ENCODE measurements at regions not wholly inside any gene's neighbourhood (a gene's known extent, or its start where the extent isn't known, plus 50 kb on each side); places are given as distances from the start of the nearest gene placed in this dataset.
"Not testable (repeated sequence)": the region's sequence is repeated elsewhere in the genome, so short reads cannot be mapped to it uniquely, and the experiment has no call there.

DNA sequence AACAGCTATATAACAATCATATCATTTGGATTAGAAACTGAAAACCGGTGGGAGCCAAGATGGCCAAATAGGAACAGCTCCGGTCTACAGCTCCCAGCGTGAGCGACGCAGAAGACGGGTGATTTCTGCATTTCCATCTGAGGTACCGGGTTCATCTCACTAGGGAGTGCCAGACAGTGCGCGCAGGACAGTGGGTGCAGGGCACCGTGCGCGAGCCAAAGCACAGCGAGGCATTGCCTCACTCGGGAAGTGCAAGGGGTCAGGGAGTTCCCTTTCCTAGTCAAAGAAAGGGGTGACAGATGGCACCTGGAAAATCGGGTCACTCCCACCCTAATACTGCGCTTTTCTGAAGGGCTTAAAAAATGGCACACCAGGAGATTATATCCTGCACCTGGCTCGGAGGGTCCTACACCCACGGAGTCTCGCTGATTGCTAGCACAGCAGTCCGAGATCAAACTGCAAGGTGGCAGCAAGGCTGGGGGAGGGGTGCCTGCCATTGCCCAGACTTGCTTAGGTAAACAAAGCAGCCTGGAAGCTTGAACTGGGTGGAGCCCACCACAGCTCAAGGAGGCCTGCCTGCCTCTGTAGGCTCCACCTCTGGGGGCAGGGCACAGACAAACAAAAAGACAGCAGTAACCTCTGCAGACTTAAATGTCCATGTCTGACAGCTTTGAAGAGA, 1041.5 kb downstream of the SLC6A15 start:
- in situ Hi-C loops (cut with HindIII; ENCODE audit: low pct_ligation_motif_present, low pct_unique_long_range_greater_than_20kb, low sequenced_read_pairs): not testable (repeated sequence)

GRCh38 chr12:83866477-83866876, 1046.1 kb downstream of the SLC6A15 start:
- DNase-seq: no peak
- in situ Hi-C loops (cut with HindIII; ENCODE audit: low pct_ligation_motif_present, low pct_unique_long_range_greater_than_20kb, low sequenced_read_pairs): no loop called here

More for the DNA sequence above, 1041.5 kb downstream of the SLC6A15 start:
- DNase-seq: not testable (repeated sequence)

DNA sequence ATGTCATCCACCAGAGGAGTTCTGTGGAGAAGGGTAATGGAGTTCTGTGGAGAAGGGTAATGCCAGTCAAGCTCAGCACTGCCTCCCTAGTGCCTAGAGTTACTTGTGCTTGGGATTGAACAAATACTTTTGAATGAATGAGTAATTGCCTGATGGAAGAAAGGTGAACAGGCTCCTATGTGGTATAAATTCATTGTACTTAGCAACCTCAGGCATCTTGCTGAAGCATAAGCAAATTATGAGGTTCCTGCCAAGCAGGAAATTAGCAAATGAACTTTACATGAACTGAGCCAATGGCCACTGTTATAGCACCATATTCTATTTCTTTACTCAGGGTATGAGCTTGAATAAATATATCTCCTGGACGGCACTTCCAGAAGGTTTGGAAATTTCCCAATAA, 1047.2 kb downstream of the SLC6A15 start:
- in situ Hi-C loops (cut with HindIII; ENCODE audit: low pct_ligation_motif_present, low pct_unique_long_range_greater_than_20kb, low sequenced_read_pairs): no loop called here
- DNase-seq: no peak

DNA sequence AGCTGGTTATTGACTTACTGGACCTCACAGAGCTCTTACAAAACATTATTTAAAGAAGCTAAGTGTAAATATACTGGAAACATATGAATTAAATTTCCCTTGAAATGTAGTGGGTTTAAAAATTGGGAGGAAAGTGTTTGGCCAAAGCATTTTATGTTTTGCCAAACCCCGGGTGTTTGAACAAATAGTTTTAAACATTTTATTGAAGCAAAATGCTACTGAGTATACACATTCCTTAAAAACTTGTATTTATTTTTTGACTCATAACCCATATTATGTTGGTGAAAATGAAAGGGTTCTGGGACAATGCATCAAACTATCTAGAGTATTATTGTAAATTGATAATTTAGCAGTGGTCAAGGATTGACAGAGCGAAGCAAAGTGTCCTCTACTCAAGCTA, 1048.5 kb downstream of the SLC6A15 start:
- no peak for DNase-seq
- in situ Hi-C loops (cut with HindIII; ENCODE audit: low pct_ligation_motif_present, low pct_unique_long_range_greater_than_20kb, low sequenced_read_pairs): no loop called here

GRCh38 chr12:83859021-83859420, 1053.6 kb downstream of the SLC6A15 start:
- DNase-seq: no peak
- in situ Hi-C loops (cut with HindIII; ENCODE audit: low pct_ligation_motif_present, low pct_unique_long_range_greater_than_20kb, low sequenced_read_pairs): no loop called here

DNA sequence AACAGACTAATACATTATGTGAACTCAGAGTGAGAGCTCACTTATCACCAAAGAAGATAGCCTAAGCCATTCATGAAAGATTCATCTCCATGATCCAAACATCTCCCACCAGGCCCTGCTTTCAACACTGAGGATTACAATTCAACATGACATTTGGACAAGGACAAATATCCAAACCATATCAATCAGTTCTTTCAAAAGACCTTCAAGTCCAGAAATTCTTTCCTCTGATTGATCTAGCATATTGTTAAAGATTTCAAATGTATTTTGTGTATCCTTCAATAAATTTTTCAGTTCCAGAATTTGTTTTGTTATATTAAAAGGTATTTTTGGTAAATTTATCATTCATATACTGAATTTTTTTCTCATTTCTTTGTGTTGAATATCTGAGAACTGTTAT, 1055.8 kb downstream of the SLC6A15 start:
- in situ Hi-C loops (cut with HindIII; ENCODE audit: low pct_ligation_motif_present, low pct_unique_long_range_greater_than_20kb, low sequenced_read_pairs): no loop called here
- DNase-seq: no peak

DNA sequence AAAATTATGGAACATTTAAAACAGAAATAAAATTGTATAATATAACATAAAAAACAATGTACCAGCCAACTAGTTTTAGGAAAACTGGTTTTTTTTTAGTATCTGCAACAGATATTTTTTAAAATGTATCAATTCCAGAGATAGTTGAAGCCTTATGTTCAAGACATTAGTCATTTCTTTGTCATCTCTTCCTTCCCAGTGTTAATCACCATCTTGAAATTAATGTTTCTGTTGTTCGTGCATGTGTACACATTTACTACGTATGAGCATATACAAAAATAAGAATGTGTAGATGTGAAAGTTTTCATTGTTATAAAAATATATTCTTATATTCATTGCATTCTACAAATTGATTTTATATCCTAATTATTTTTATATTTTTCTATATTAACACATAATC, 1062.1 kb downstream of the SLC6A15 start:
- in situ Hi-C loops (cut with HindIII; ENCODE audit: low pct_ligation_motif_present, low pct_unique_long_range_greater_than_20kb, low sequenced_read_pairs): no loop called here
- DNase-seq: no peak

DNA sequence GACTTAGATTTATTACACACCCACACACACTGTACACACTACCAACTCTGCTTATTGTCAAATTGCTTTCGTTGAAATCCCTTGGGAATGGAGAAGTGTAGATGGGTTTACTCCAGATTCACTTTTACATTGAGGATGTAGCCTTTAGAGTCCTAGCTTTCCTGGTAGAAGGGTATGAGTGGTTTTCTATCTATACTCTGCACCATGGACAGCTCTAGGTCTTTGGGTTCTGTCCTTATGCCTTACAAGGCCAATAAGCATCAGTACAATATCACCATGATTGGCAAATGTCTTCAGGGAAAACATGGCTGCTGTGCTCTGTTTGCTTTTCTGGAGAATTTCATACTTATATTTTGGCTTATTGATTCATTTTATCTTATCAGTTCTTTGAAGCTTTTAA, 1063.9 kb downstream of the SLC6A15 start:
- DNase-seq: no peak
- in situ Hi-C loops (cut with HindIII; ENCODE audit: low pct_ligation_motif_present, low pct_unique_long_range_greater_than_20kb, low sequenced_read_pairs): no loop called here

DNA sequence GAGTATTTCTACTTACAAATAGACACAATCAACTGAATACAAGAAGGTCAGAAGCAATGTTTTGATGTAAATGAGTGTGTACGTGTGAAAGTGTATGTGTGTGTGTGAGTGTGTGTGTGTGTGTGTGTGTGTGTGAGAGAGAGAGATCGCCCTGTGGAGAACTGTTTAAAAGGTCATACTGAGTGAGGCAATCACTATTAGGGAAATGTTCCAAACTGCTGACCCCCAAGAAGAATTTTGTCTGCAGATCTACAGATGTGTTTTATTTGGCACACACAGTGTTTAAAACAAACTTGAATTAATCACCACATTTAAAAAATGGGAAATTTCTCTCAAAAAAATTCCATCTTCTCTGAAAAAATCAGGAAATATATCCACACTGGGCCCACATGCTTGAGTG, 1069.1 kb downstream of the SLC6A15 start:
- in situ Hi-C loops (cut with HindIII; ENCODE audit: low pct_ligation_motif_present, low pct_unique_long_range_greater_than_20kb, low sequenced_read_pairs): no loop called here
- no peak for DNase-seq

- in situ Hi-C loops (cut with HindIII; ENCODE audit: low pct_ligation_motif_present, low pct_unique_long_range_greater_than_20kb, low sequenced_read_pairs): no loop called here
These were observed 1071.0 kb downstream of the SLC6A15 start for GRCh38 chr12:83841620-83842019.

DNA sequence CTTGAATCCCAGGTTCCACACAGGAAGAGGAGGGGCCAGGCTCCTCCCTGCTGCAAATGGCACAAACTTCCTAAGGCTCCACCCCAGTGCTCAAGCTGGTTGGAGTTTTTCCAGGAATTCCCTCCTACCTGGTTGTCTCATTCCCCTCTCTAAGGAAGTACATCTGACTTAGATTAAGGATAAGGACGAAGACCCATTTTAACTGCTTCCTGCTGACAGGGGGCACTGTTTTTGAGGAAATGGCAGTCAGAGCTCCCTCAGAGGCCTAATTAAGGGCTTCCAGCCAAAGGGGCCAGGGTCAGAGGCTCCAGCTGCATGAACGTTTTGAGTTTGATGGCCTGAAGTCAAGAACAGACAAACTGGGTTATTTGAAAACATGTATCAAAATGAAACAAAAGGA, 1084.7 kb downstream of the SLC6A15 start:
- in situ Hi-C loops (cut with HindIII; ENCODE audit: low pct_ligation_motif_present, low pct_unique_long_range_greater_than_20kb, low sequenced_read_pairs): no loop called here
- peak; percentile 6 for DNase-seq

More at GRCh38 chr12:83841620-83842019, 1071.0 kb downstream of the SLC6A15 start:
- no peak for DNase-seq

DNA sequence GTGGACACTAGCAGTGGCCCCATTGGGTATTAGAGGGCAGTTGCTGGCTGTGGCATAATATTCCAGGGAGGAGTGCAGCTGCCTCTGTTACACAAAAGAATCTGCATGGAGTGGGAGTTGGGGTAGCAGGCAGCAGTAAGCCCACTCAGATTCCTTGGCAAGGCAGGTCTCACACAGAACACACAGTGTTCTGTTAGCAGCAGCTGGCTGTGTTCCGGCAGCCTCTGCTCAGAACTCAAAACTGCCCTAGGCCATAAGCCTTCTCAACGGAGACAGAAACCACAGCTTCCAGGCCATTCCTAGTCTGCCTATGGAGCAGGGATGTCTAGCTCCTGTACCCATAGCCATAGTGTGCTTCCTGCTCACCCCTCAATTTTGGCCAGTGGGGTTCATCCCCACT, 1085.4 kb downstream of the SLC6A15 start:
- in situ Hi-C loops (cut with HindIII; ENCODE audit: low pct_ligation_motif_present, low pct_unique_long_range_greater_than_20kb, low sequenced_read_pairs): no loop called here
- no peak for DNase-seq

DNA sequence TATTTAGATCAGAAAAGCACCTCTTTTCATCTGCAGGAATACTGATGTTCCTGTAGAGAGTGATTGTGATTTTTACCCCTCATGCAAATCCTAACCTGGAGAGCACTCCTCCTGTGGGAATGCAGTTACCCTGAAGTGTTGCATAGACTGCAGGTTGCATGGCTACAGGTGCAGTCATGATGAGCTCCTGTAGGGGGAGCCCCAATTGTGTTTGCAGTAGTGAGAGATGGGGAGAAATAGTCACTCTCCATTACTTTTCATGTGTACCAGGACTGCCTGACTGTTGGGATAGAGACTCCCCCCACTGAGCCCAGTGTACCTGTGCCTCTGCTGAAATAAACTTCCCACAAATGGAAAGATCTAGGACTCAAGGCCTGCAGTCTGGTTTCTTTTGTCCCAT, 1086.5 kb downstream of the SLC6A15 start:
- in situ Hi-C loops (cut with HindIII; ENCODE audit: low pct_ligation_motif_present, low pct_unique_long_range_greater_than_20kb, low sequenced_read_pairs): no loop called here
- DNase-seq: peak; percentile 61

GRCh38 chr12:83823386-83824045, 1089.1 kb downstream of the SLC6A15 start:
- in situ Hi-C loops (cut with HindIII; ENCODE audit: low pct_ligation_motif_present, low pct_unique_long_range_greater_than_20kb, low sequenced_read_pairs): no loop called here
- peak; percentile 62 for DNase-seq

DNA sequence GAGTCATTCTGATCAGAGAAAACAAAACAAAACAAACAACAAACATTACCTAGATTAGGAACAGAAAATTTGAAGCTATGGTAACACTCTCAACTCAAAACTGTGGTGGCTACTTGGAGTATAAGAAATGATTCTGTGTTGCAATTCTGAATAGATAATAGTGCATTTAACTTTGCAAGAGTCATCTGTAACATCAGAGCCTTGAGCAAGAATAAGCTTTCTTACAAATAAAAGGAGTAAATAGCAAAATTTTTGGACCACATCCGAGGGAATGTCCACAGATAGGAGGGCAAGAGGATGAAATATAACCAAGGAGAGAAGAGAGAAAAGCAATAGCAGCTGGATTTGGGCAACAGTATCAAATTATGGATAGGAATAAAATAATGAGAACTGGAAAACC, 1090.6 kb downstream of the SLC6A15 start:
- DNase-seq: no peak
- in situ Hi-C loops (cut with HindIII; ENCODE audit: low pct_ligation_motif_present, low pct_unique_long_range_greater_than_20kb, low sequenced_read_pairs): no loop called here

- in situ Hi-C loops (cut with HindIII; ENCODE audit: low pct_ligation_motif_present, low pct_unique_long_range_greater_than_20kb, low sequenced_read_pairs): no loop called here
- no peak for DNase-seq
These were observed 1093.7 kb downstream of the SLC6A15 start for GRCh38 chr12:83818881-83819280.

DNA sequence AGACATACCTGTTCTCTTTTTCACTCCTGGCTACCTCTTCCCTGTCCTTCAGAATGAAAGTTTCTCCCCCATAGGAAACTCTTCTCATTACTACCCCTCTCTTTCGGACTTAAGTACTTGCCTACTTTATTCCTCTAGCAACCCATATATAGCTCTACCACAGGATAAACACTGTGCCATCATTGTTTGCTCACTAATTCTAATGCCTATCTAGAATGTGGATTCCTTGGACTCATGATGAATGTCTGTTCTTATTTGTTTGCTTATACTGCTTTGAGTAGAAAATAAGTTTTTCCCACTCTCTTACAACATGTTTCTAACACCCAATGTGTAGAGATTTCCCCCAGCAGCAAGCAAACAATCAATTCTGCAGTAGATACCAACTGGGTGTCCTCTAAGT, 1094.9 kb downstream of the SLC6A15 start:
- in situ Hi-C loops (cut with HindIII; ENCODE audit: low pct_ligation_motif_present, low pct_unique_long_range_greater_than_20kb, low sequenced_read_pairs): no loop called here

GRCh38 chr12:83808591-83808990, 1104.0 kb downstream of the SLC6A15 start:
- DNase-seq: no peak
- in situ Hi-C loops (cut with HindIII; ENCODE audit: low pct_ligation_motif_present, low pct_unique_long_range_greater_than_20kb, low sequenced_read_pairs): no loop called here

More for the DNA sequence above, 1094.9 kb downstream of the SLC6A15 start:
- no peak for DNase-seq

- no peak for DNase-seq
- in situ Hi-C loops (cut with HindIII; ENCODE audit: low pct_ligation_motif_present, low pct_unique_long_range_greater_than_20kb, low sequenced_read_pairs): no loop called here
These were observed 1104.7 kb downstream of the SLC6A15 start for GRCh38 chr12:83807871-83808270.

DNA sequence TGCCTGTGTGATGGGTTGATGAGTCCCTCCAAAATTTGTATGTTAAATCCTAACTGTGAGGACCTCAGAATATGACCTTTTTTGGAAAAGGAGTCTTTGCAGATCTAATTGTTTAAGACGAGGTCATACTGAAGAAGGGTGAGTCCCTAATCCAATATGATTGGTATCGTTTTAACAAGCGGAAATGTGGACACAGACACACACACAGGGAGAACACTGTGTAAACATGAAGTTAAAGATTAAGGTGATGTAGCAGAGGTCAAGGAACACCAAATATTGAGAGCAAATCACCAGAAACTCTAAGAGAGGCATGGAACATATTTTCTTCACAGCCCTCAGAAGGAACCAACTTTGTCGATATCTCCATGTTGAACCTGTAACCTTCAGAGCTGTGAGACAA, 1106.7 kb downstream of the SLC6A15 start:
- in situ Hi-C loops (cut with HindIII; ENCODE audit: low pct_ligation_motif_present, low pct_unique_long_range_greater_than_20kb, low sequenced_read_pairs): no loop called here
- DNase-seq: no peak
